Right atrium auricular region (tissue), 2 donors: ENCODE measurements at regions not wholly inside any gene's neighbourhood (a gene's known extent, or its start where the extent isn't known, plus 50 kb on each side); places are given as distances from the start of the nearest gene placed in this dataset.

ENCODE experiments used
- DNase-seq: peaks from one replicate; pipeline ENCODE4 v3.0.0-alpha.2; 2019; ENCODE audit warnings: low spot score
- H3K27ac ChIP-seq, 2 donors: fragments of 200-600 bp; sonication (generic); 1 replicate in 1 of 2; 2 replicates in 1 of 2; pipeline ENCODE4 v1.5.1; 2016 to 2019
- H3K27me3 ChIP-seq, 2 donors: fragments of 200-600 bp; sonication (generic); one replicate each; pipeline versions ENCODE4 v1.5.1 to v1.6.0; 2017 to 2019
- H3K36me3 ChIP-seq: fragments of 200-600 bp; sonication (generic); one replicate; pipeline ENCODE4 v1.5.1; 2016
- H3K4me1 ChIP-seq, 2 donors: fragments of 200-600 bp; sonication (generic); one replicate each; pipeline versions ENCODE4 v1.5.1 to v1.6.0; 2017 to 2019
- H3K4me3 ChIP-seq, 2 donors: fragments of 200-600 bp; sonication (generic); 1 replicate in 1 of 2; 2 replicates in 1 of 2; pipeline ENCODE4 v1.5.1; 2017 to 2019; ENCODE audit warnings: mild to moderate bottlenecking in 1 of 2, moderate library complexity in 1 of 2
- H3K9me3 ChIP-seq, 2 donors: fragments of 200-600 bp; sonication (generic); one replicate each; pipeline ENCODE4 v1.5.1; 2019
- CTCF ChIP-seq, 2 donors: fragments of 200-600 bp; sonication (generic); IDR thresholded peaks; one replicate each; pipeline ENCODE4 v1.5.1; 2019; ENCODE audit warnings: antibody characterized with exemption in 2 of 2

- H3K4me1 ChIP-seq: no peaks in the 10 kb centered on the region
- no peaks in the 10 kb centered on the region for H3K36me3 ChIP-seq
- DNase-seq: no peak
- no peak overlapping the region for H3K4me3 ChIP-seq
- no peak for TF ChIP-seq CTCF (IDR thresholded peaks at IDR 0.05)
- no peak overlapping the region for H3K27ac ChIP-seq
- H3K9me3 ChIP-seq: no peaks in the 10 kb centered on the region
- no peaks in the 10 kb centered on the region for H3K27me3 ChIP-seq
These were observed 51.1 kb upstream of the BEGAIN start for GRCh38 chr14:100638211-100638855.

- H3K4me1 ChIP-seq: no peaks in the 10 kb centered on the region
- H3K36me3 ChIP-seq: no peaks in the 10 kb centered on the region
- no peaks in the 10 kb centered on the region for H3K27me3 ChIP-seq
- H3K9me3 ChIP-seq: no peaks in the 10 kb centered on the region
- H3K27ac ChIP-seq: no peak overlapping the region
- no peak overlapping the region for H3K4me3 ChIP-seq
- DNase-seq: no peak
- no peak for TF ChIP-seq CTCF (IDR thresholded peaks at IDR 0.05)
These were observed 52.1 kb upstream of the BEGAIN start for GRCh38 chr14:100639280-100639679.

GRCh38 chr14:100640471-100641273, 53.5 kb upstream of the BEGAIN start:
- DNase-seq: no peak
- no peak overlapping the region for H3K4me3 ChIP-seq
- peaks cover 0 to 3% of the 10 kb centered on the region in 2 donors for H3K4me1 ChIP-seq
- H3K9me3 ChIP-seq: no peaks in the 10 kb centered on the region
- TF ChIP-seq CTCF (IDR thresholded peaks at IDR 0.05): no peak
- H3K27ac ChIP-seq: no peak overlapping the region
- no peaks in the 10 kb centered on the region for H3K27me3 ChIP-seq
- H3K36me3 ChIP-seq: no peaks in the 10 kb centered on the region

- no peaks in the 10 kb centered on the region for H3K36me3 ChIP-seq
- no peak for DNase-seq
- no peak for TF ChIP-seq CTCF (IDR thresholded peaks at IDR 0.05)
- H3K4me1 ChIP-seq: peaks cover 0 to 3% of the 10 kb centered on the region in 2 donors
- H3K9me3 ChIP-seq: no peaks in the 10 kb centered on the region
- no peak overlapping the region for H3K4me3 ChIP-seq
- H3K27ac ChIP-seq: no peak overlapping the region
- H3K27me3 ChIP-seq: no peaks in the 10 kb centered on the region
These were observed 54.1 kb upstream of the BEGAIN start for GRCh38 chr14:100641274-100641860.

GRCh38 chr14:100643426-100643825, 56.2 kb upstream of the BEGAIN start:
- DNase-seq: no peak
- H3K27ac ChIP-seq: no peak overlapping the region
- no peaks in the 10 kb centered on the region for H3K9me3 ChIP-seq
- no peaks in the 10 kb centered on the region for H3K36me3 ChIP-seq
- TF ChIP-seq CTCF (IDR thresholded peaks at IDR 0.05): no peak
- H3K27me3 ChIP-seq: no peaks in the 10 kb centered on the region
- peaks cover 0 to 3% of the 10 kb centered on the region in 2 donors for H3K4me1 ChIP-seq
- H3K4me3 ChIP-seq: no peak overlapping the region
